GM23338 (cell line): ENCODE measurements at regions not wholly inside any gene's neighbourhood (a gene's known extent, or its start where the extent isn't known, plus 50 kb on each side); places are given as distances from the start of the nearest gene placed in this dataset.
"Not testable (repeated sequence)": the region's sequence is repeated elsewhere in the genome, so short reads cannot be mapped to it uniquely, and the experiment has no call there.

Experiments used
- ATAC-seq: fragments of 200-7000 bp; cut with Tn5 transposase; 3 replicates; pipeline ENCODE4 v1.9.1; 2020
- DNase-seq: peaks from one replicate; pipeline ENCODE4 v3.0.0-alpha.2; 2015; ENCODE audit warnings: low spot score
- H2AFZ ChIP-seq: fragments of 200-600 bp; sonication (generic); 2 replicates; pipeline ENCODE4 v1.8.0; 2016; ENCODE audit warnings: antibody characterized with exemption, mild to moderate bottlenecking, moderate library complexity
- H3F3A ChIP-seq: fragments of 200-600 bp; sonication (generic); replicated peaks from 2 replicates; pipeline ENCODE4 v1.8.0; 2017; ENCODE audit warnings: antibody characterized with exemption, mixed run types, low read depth
- H3K27ac ChIP-seq: fragments of 200-600 bp; sonication (generic); 2 replicates; pipeline ENCODE4 v1.6.1; 2016; ENCODE audit warnings: low read depth
- H3K27me3 ChIP-seq: fragments of 200-600 bp; sonication (generic); 2 replicates; pipeline ENCODE4 v1.8.0; 2016; ENCODE audit warnings: mild to moderate bottlenecking, mixed run types, moderate library complexity; ENCODE audit not compliant: insufficient read depth
- H3K36me3 ChIP-seq: fragments of 200-600 bp; sonication (generic); 2 replicates; pipeline ENCODE4 v1.8.0; 2016; ENCODE audit warnings: mild to moderate bottlenecking; ENCODE audit not compliant: insufficient read depth
- H3K4me1 ChIP-seq: fragments of 200-600 bp; sonication (generic); 2 replicates; pipeline ENCODE4 v1.8.0; 2016; ENCODE audit warnings: mild to moderate bottlenecking, moderate library complexity; ENCODE audit not compliant: insufficient read depth
- H3K4me2 ChIP-seq: fragments of 200-600 bp; sonication (generic); 2 replicates; pipeline ENCODE4 v1.7.1; 2017; ENCODE audit warnings: mixed run types
- H3K4me3 ChIP-seq: fragments of 200-600 bp; sonication (generic); 2 replicates; pipeline ENCODE4 v1.6.1; 2016; ENCODE audit warnings: mixed run types
- H3K79me2 ChIP-seq: fragments of 200-600 bp; sonication (generic); replicated peaks from 2 replicates; pipeline ENCODE4 v1.8.0; 2017; ENCODE audit warnings: mild to moderate bottlenecking; ENCODE audit not compliant: insufficient read depth
- H3K9me2 ChIP-seq: fragments of 200-600 bp; sonication (generic); 2 replicates; pipeline ENCODE4 v1.8.0; 2017; ENCODE audit not compliant: insufficient read depth
- H4K20me1 ChIP-seq: fragments of 200-600 bp; sonication (generic); replicated peaks from 2 replicates; pipeline ENCODE4 v1.8.0; 2017; ENCODE audit warnings: mild to moderate bottlenecking; ENCODE audit not compliant: insufficient read depth
- H3K27ac Mint-ChIP-seq: 2 replicates; pipeline ENCODE4 v1.8.0; 2020; ENCODE audit warnings: inconsistent platforms, mild to moderate bottlenecking, moderate library complexity, mixed read lengths
- H3K27me3 Mint-ChIP-seq: 3 replicates; pipeline ENCODE4 v1.8.0; 2022; ENCODE audit warnings: low read depth, mild to moderate bottlenecking, moderate library complexity, mixed read lengths, inconsistent platforms; ENCODE audit not compliant: insufficient read depth, poor library complexity
- H3K36me3 Mint-ChIP-seq: 3 replicates; pipeline ENCODE4 v1.8.0; 2021; ENCODE audit warnings: low read depth, mild to moderate bottlenecking, inconsistent platforms, moderate library complexity, mixed read lengths
- H3K4me1 Mint-ChIP-seq: 3 replicates; pipeline ENCODE4 v1.8.0; 2020; ENCODE audit warnings: mild to moderate bottlenecking, inconsistent platforms, mixed read lengths
- H3K4me3 Mint-ChIP-seq: 3 replicates; pipeline ENCODE4 v1.8.0; 2021; ENCODE audit warnings: moderate library complexity, mild to moderate bottlenecking, inconsistent platforms, mixed read lengths
- H3K9me3 Mint-ChIP-seq: 3 replicates; pipeline ENCODE4 v1.8.0; 2020; ENCODE audit warnings: moderate library complexity, mild to moderate bottlenecking, inconsistent platforms, mixed read lengths
- POLR2AphosphoS5 ChIP-seq: IDR thresholded peaks from 2 replicates; pipeline ENCODE4 v1.6.1; 2016; ENCODE audit warnings: antibody characterized with exemption, low read depth
- TF ChIP-seq, protein P1 (sequence below): fragments of 250-450 bp; sonication (Bioruptor Pico); IDR thresholded peaks from 2 replicates; pipeline ENCODE4 v1.5.0; 2020; ENCODE audit warnings: mild to moderate bottlenecking, moderate library complexity
- TF ChIP-seq, protein P2 (sequence below): IDR thresholded peaks from one replicate; pipeline ENCODE4 v1.6.1; 2018; ENCODE audit warnings: antibody characterized with exemption; ENCODE audit not compliant: unreplicated experiment

DNA sequence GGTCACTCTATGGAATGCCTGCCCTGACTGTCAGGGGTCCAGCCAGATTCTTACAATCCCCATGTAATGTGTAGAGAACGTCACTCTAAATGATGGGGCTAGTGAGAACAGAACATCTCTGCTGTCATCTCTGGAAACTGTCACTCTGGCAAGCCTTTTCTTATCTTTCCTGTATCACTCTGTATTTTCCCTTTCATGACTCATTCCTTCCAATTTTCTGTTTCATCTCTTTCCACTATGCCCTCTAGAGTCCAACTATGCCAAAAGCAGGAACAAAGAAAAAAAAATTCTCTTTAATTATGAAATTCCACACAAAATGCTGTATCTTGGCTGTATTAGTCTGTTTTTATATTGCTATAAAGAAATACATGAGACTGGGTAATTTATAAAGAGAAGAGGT lies 608.8 kb downstream of the ADCYAP1 start (continued):
- TF ChIP-seq, protein P1, sequence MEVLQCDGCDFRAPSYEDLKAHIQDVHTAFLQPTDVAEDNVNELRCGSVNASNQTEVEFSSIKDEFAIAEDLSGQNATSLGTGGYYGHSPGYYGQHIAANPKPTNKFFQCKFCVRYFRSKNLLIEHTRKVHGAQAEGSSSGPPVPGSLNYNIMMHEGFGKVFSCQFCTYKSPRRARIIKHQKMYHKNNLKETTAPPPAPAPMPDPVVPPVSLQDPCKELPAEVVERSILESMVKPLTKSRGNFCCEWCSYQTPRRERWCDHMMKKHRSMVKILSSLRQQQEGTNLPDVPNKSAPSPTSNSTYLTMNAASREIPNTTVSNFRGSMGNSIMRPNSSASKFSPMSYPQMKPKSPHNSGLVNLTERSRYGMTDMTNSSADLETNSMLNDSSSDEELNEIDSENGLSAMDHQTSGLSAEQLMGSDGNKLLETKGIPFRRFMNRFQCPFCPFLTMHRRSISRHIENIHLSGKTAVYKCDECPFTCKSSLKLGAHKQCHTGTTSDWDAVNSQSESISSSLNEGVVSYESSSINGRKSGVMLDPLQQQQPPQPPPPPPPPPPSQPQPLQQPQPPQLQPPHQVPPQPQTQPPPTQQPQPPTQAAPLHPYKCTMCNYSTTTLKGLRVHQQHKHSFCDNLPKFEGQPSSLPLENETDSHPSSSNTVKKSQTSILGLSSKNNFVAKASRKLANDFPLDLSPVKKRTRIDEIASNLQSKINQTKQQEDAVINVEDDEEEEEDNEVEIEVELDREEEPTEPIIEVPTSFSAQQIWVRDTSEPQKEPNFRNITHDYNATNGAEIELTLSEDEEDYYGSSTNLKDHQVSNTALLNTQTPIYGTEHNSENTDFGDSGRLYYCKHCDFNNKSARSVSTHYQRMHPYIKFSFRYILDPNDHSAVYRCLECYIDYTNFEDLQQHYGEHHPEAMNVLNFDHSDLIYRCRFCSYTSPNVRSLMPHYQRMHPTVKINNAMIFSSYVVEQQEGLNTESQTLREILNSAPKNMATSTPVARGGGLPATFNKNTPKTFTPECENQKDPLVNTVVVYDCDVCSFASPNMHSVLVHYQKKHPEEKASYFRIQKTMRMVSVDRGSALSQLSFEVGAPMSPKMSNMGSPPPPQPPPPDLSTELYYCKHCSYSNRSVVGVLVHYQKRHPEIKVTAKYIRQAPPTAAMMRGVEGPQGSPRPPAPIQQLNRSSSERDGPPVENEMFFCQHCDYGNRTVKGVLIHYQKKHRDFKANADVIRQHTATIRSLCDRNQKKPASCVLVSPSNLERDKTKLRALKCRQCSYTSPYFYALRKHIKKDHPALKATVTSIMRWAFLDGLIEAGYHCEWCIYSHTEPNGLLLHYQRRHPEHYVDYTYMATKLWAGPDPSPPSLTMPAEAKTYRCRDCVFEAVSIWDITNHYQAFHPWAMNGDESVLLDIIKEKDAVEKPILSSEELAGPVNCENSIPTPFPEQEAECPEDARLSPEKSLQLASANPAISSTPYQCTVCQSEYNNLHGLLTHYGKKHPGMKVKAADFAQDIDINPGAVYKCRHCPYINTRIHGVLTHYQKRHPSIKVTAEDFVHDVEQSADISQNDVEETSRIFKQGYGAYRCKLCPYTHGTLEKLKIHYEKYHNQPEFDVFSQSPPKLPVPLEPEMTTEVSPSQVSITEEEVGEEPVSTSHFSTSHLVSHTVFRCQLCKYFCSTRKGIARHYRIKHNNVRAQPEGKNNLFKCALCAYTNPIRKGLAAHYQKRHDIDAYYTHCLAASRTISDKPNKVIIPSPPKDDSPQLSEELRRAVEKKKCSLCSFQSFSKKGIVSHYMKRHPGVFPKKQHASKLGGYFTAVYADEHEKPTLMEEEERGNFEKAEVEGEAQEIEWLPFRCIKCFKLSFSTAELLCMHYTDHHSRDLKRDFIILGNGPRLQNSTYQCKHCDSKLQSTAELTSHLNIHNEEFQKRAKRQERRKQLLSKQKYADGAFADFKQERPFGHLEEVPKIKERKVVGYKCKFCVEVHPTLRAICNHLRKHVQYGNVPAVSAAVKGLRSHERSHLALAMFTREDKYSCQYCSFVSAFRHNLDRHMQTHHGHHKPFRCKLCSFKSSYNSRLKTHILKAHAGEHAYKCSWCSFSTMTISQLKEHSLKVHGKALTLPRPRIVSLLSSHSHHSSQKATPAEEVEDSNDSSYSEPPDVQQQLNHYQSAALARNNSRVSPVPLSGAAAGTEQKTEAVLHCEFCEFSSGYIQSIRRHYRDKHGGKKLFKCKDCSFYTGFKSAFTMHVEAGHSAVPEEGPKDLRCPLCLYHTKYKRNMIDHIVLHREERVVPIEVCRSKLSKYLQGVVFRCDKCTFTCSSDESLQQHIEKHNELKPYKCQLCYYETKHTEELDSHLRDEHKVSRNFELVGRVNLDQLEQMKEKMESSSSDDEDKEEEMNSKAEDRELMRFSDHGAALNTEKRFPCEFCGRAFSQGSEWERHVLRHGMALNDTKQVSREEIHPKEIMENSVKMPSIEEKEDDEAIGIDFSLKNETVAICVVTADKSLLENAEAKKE (CRISPR knock-in tag): no peak
- TF ChIP-seq, protein P2, sequence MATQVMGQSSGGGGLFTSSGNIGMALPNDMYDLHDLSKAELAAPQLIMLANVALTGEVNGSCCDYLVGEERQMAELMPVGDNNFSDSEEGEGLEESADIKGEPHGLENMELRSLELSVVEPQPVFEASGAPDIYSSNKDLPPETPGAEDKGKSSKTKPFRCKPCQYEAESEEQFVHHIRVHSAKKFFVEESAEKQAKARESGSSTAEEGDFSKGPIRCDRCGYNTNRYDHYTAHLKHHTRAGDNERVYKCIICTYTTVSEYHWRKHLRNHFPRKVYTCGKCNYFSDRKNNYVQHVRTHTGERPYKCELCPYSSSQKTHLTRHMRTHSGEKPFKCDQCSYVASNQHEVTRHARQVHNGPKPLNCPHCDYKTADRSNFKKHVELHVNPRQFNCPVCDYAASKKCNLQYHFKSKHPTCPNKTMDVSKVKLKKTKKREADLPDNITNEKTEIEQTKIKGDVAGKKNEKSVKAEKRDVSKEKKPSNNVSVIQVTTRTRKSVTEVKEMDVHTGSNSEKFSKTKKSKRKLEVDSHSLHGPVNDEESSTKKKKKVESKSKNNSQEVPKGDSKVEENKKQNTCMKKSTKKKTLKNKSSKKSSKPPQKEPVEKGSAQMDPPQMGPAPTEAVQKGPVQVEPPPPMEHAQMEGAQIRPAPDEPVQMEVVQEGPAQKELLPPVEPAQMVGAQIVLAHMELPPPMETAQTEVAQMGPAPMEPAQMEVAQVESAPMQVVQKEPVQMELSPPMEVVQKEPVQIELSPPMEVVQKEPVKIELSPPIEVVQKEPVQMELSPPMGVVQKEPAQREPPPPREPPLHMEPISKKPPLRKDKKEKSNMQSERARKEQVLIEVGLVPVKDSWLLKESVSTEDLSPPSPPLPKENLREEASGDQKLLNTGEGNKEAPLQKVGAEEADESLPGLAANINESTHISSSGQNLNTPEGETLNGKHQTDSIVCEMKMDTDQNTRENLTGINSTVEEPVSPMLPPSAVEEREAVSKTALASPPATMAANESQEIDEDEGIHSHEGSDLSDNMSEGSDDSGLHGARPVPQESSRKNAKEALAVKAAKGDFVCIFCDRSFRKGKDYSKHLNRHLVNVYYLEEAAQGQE: no peak
- TF ChIP-seq POLR2AphosphoS5: no peak

DNA sequence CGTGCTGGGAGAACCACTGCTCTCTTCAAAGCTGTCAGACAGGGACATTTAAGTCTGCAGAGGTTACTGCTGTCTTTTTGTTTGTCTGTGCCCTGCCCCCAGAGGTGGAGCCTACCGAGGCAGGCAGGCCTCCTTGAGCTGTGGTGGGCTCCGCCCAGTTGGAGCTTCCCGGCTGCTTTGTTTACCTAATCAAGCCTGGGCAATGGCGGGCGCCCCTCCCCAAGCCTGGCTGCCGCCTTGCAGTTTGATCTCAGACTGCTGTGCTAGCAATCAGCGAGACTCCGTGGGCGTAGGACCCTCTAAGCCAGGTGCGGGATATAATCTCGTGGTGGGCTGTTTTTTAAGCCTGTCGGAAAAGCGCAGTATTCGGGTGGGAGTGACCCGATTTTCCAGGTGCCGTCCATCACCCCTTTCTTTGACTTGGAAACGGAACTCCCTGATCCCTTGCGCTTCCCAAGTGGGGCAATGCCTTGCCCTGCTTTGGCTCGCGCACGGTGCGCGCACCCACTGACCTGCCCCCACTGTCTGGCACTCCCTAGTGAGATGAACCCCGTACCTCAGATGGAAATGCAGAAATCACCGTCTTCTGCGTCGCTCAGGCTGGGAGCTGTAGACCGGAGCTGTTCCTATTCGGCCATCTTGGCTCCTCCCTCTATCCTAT lies 617.0 kb downstream of the ADCYAP1 start:
- H3K79me2 ChIP-seq, DNase-seq, H3K27me3 Mint-ChIP-seq, H3K4me1 Mint-ChIP-seq, ATAC-seq, H4K20me1 ChIP-seq, H3K36me3 ChIP-seq, H3K36me3 Mint-ChIP-seq, H3K4me3 ChIP-seq, H3K9me3 Mint-ChIP-seq, H3K9me2 ChIP-seq, H2AFZ ChIP-seq, H3K27me3 ChIP-seq, H3K27ac Mint-ChIP-seq, H3F3A ChIP-seq, H3K4me3 Mint-ChIP-seq, H3K4me2 ChIP-seq, H3K27ac ChIP-seq, H3K4me1 ChIP-seq: not testable (repeated sequence)
